HL-60 (cell line): ENCODE measurements at regions not wholly inside any gene's neighbourhood (a gene's known extent, or its start where the extent isn't known, plus 50 kb on each side); places are given as distances from the start of the nearest gene placed in this dataset.

ENCODE experiments used
- DNase-seq, 2 experiments: peaks; one replicate each; pipeline ENCODE4 v3.0.0-alpha.2; 2010 to 2020; ENCODE audit warnings: low read depth in 1 of 2, low spot score in 1 of 2
- H3K27ac ChIP-seq: fragments of 250-450 bp; sonication (Bioruptor Pico); replicated peaks from 2 replicates; pipeline ENCODE4 v1.5.1; 2020; ENCODE audit warnings: mild to moderate bottlenecking, moderate library complexity
- H3K27me3 ChIP-seq: fragments of 250-450 bp; sonication (Bioruptor Pico); 2 replicates; pipeline ENCODE4 v1.5.1; 2021; ENCODE audit warnings: mild to moderate bottlenecking, moderate library complexity; ENCODE audit not compliant: insufficient read depth, poor library complexity, severe bottlenecking
- H3K4me3 ChIP-seq: replicated peaks from 2 replicates; pipeline ENCODE4 v1.5.1; 2011; ENCODE audit warnings: mild to moderate bottlenecking, control low read depth, low read length; ENCODE audit not compliant: insufficient read depth
- GABPA ChIP-seq: IDR thresholded peaks from 2 replicates; pipeline ENCODE4 v1.6.1; 2012; ENCODE audit warnings: low read depth
- POLR2AphosphoS5 ChIP-seq: IDR thresholded peaks from 2 replicates; pipeline ENCODE4 v1.6.1; 2012; ENCODE audit warnings: low read depth
- SPI1 ChIP-seq: IDR thresholded peaks from 2 replicates; pipeline ENCODE4 v1.6.1; 2012; ENCODE audit warnings: low read depth, mild to moderate bottlenecking, borderline replicate concordance
- TF ChIP-seq, protein P1 (sequence below): IDR thresholded peaks from 2 replicates; pipeline ENCODE4 v1.6.1; 2012; ENCODE audit warnings: low read depth; ENCODE audit not compliant: insufficient replicate concordance
- TF ChIP-seq, protein P2 (sequence below): IDR thresholded peaks from one replicate; pipeline ENCODE4 v1.5.1; 2011; ENCODE audit warnings: low read length, control low read depth, inconsistent platforms; ENCODE audit not compliant: insufficient read depth

DNA sequence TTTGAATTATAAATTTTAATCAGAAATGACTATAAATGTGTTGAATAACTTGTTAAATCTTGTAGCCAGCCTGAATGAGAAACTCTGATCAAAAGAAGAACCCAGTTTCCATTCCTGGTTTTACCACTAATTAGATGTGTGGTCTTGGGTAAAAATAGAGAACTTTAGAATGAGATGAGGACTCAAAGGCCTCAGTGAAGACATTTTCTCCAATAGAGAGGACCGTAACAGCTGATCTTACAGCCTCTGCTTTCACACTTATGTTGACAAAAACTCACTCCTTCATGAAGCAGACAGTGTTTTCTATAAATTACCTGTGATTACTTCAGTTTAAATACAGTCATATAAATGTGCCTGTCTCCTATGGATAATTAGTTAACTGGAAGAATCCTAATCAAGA, 200.1 kb upstream of the MEOX2 start:
- Histone ChIP-seq H3K27ac (no peak overlapping the region), H3K27me3 (no peaks in the 10 kb centered on the region), H3K4me3 (no peak overlapping the region)
- no peak for DNase-seq
- TF ChIP-seq GABPA (no peak), POLR2AphosphoS5 (no peak), SPI1 (no peak)
- TF ChIP-seq, protein P1, sequence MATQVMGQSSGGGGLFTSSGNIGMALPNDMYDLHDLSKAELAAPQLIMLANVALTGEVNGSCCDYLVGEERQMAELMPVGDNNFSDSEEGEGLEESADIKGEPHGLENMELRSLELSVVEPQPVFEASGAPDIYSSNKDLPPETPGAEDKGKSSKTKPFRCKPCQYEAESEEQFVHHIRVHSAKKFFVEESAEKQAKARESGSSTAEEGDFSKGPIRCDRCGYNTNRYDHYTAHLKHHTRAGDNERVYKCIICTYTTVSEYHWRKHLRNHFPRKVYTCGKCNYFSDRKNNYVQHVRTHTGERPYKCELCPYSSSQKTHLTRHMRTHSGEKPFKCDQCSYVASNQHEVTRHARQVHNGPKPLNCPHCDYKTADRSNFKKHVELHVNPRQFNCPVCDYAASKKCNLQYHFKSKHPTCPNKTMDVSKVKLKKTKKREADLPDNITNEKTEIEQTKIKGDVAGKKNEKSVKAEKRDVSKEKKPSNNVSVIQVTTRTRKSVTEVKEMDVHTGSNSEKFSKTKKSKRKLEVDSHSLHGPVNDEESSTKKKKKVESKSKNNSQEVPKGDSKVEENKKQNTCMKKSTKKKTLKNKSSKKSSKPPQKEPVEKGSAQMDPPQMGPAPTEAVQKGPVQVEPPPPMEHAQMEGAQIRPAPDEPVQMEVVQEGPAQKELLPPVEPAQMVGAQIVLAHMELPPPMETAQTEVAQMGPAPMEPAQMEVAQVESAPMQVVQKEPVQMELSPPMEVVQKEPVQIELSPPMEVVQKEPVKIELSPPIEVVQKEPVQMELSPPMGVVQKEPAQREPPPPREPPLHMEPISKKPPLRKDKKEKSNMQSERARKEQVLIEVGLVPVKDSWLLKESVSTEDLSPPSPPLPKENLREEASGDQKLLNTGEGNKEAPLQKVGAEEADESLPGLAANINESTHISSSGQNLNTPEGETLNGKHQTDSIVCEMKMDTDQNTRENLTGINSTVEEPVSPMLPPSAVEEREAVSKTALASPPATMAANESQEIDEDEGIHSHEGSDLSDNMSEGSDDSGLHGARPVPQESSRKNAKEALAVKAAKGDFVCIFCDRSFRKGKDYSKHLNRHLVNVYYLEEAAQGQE: no peak
- TF ChIP-seq, protein P2, sequence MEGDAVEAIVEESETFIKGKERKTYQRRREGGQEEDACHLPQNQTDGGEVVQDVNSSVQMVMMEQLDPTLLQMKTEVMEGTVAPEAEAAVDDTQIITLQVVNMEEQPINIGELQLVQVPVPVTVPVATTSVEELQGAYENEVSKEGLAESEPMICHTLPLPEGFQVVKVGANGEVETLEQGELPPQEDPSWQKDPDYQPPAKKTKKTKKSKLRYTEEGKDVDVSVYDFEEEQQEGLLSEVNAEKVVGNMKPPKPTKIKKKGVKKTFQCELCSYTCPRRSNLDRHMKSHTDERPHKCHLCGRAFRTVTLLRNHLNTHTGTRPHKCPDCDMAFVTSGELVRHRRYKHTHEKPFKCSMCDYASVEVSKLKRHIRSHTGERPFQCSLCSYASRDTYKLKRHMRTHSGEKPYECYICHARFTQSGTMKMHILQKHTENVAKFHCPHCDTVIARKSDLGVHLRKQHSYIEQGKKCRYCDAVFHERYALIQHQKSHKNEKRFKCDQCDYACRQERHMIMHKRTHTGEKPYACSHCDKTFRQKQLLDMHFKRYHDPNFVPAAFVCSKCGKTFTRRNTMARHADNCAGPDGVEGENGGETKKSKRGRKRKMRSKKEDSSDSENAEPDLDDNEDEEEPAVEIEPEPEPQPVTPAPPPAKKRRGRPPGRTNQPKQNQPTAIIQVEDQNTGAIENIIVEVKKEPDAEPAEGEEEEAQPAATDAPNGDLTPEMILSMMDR: no peak

DNA sequence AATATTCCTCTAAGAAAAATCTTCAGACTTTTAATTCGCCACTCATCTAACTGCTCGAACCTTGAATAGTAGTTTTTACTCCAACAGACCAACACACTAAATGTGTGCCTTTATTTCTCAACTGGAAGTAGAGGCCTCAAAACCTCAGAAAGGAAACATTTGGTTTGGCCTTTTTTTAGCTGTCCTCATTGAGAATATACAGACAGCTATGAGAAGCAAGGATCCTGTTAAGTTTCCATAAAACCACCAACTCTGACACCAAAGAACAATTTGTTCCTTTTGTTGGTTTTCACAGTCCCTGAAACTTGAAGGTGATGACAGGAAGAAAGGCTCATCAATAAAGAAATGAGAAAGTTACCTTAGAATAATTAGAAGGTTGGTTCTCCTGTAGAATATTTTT, 199.2 kb upstream of the MEOX2 start:
- DNase-seq: no peak
- no peak overlapping the region for H3K4me3 ChIP-seq
- H3K27ac ChIP-seq: no peak overlapping the region
- no peaks in the 10 kb centered on the region for H3K27me3 ChIP-seq
- TF ChIP-seq GABPA (no peak), POLR2AphosphoS5 (no peak)
- TF ChIP-seq, protein P2: no peak
- TF ChIP-seq, protein P1: no peak

DNA sequence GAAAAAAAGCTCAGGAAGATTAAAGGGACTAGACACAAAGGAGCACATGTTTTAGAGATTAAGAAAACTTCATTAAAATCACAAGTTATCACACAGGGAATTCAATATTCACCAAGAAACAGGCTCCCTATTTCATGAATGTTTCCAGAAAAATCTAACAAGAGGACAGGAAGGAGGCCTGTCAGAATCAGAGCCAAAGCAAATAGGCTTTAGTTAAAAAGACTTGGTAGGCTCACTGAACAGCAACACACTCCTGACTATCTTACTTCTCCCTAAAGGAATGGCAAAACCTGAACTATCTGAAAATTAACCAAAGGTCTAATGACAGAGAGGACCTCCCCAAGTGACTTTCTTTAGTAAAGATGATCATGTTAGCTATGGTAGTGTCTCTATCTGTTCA, 188.3 kb upstream of the MEOX2 start:
- TF ChIP-seq POLR2AphosphoS5 (no peak), SPI1 (no peak), GABPA (no peak)
- TF ChIP-seq, protein P1: no peak
- TF ChIP-seq, protein P2: no peak
- no peak for DNase-seq
- H3K27ac ChIP-seq: no peak overlapping the region
- H3K27me3 ChIP-seq: no peaks in the 10 kb centered on the region
- no peak overlapping the region for H3K4me3 ChIP-seq
